GM12878 (cell line): ENCODE measurements at regions not wholly inside any gene's neighbourhood (a gene's known extent, or its start where the extent isn't known, plus 50 kb on each side); places are given as distances from the start of the nearest gene placed in this dataset.

Experiments
- ATAC-seq: fragments of 200-7000 bp; cut with Tn5 transposase; 3 replicates; pipeline ENCODE4 v1.9.1; 2020; ENCODE audit warnings: mild to moderate bottlenecking, moderate library complexity
- BruUV-seq: library from RNA; stranded (reverse); fragments of 400-500 nt; replicated peaks from 2 replicates; lab custom pipeline; 2021; lab: Mats Ljungman, UMichigan
- CTCF ChIA-PET: fragments of 300-600 bp; sonication (Branson Sonifier 250); formaldehyde crosslinking; extraction: SDS; loops from one replicate; lab custom pipeline; 2021; ENCODE audit warnings: inconsistent platforms; lab: Yijun Ruan, JAX
- POLR2A ChIA-PET: fragments of 350-600 bp; formaldehyde crosslinking; extraction: SDS; loops from one replicate; lab custom pipeline; 2021; ENCODE audit warnings: inconsistent platforms; lab: Charles Lee
- RAD21 ChIA-PET: fragments of 300-600 bp; sonication (Branson Sonifier 250); formaldehyde crosslinking; loops from one replicate; lab custom pipeline; 2023; ENCODE audit warnings: antibody characterized with exemption; ENCODE audit not compliant: unreplicated experiment; lab: Charles Lee
- SMC1A ChIA-PET: fragments of 300-600 bp; sonication (Branson Sonifier 250); formaldehyde crosslinking; loops from one replicate; lab custom pipeline; 2023; ENCODE audit not compliant: unreplicated experiment, uncharacterized antibody; lab: Charles Lee
- DNase-seq: peaks from one replicate; pipeline ENCODE4 v3.0.0-alpha.2; 2011; ENCODE audit warnings: low read depth, low spot score
- FAIRE-seq: peaks from 3 replicates; lab custom pipeline; 2011; peaks lifted over from hg19 to GRCh38; lab: Jason Lieb, UNC
- H2AFZ ChIP-seq: 2 replicates; pipeline ENCODE4 v1.6.0; 2011; ENCODE audit warnings: low read depth, low read length, control low read depth; ENCODE audit not compliant: control insufficient read depth
- H3K27ac ChIP-seq: 2 replicates; pipeline ENCODE4 v1.5.1; 2011; ENCODE audit warnings: control low read depth; ENCODE audit not compliant: control insufficient read depth, insufficient read depth
- H3K27me3 ChIP-seq, 2 experiments: replicated peaks in 1 of 2; 2 replicates each; pipeline versions ENCODE4 v1.6.0 to v1.6.1; 2011; ENCODE audit warnings: low read length in 1 of 2; ENCODE audit not compliant: control insufficient read depth in 2 of 2, insufficient read depth in 2 of 2
- H3K36me3 ChIP-seq, 2 experiments: 2 replicates each; pipeline ENCODE4 v1.5.1; 2011; ENCODE audit warnings: low read length in 1 of 2; ENCODE audit not compliant: control insufficient read depth in 2 of 2, insufficient read depth in 2 of 2
- H3K4me1 ChIP-seq: 2 replicates; pipeline ENCODE4 v1.6.1; 2011; ENCODE audit warnings: mild to moderate bottlenecking, low read length, moderate library complexity, mixed read lengths; ENCODE audit not compliant: control insufficient read depth, insufficient read depth
- H3K4me2 ChIP-seq: 2 replicates; pipeline ENCODE4 v1.6.0; 2011; ENCODE audit warnings: control low read depth; ENCODE audit not compliant: control insufficient read depth, insufficient read depth
- H3K4me3 ChIP-seq: fragments of 200-600 bp; sonication (generic); 2 replicates; pipeline ENCODE4 v1.5.1; 2016
- H3K79me2 ChIP-seq: 2 replicates; pipeline ENCODE4 v1.6.0; 2011; ENCODE audit warnings: low read length; ENCODE audit not compliant: control insufficient read depth, insufficient read depth
- H3K9ac ChIP-seq: 2 replicates; pipeline ENCODE4 v1.8.0; 2011; ENCODE audit warnings: low read length, control low read depth, mixed read lengths; ENCODE audit not compliant: control insufficient read depth, insufficient read depth
- H3K9me3 ChIP-seq: replicated peaks from 3 replicates; pipeline ENCODE4 v1.5.1; 2011; ENCODE audit warnings: mild to moderate bottlenecking, low read length; ENCODE audit not compliant: control insufficient read depth, insufficient read depth
- H4K20me1 ChIP-seq: 2 replicates; pipeline ENCODE4 v1.6.0; 2011; ENCODE audit not compliant: control insufficient read depth, insufficient read depth
- BHLHE40 ChIP-seq, 2 experiments: fragments of 450-650 bp in 1 of 2; IDR thresholded peaks; 2 replicates each; pipeline ENCODE4 v1.6.1; 2011 to 2017; ENCODE audit warnings: low read depth in 2 of 2, borderline replicate concordance in 1 of 2, improper control_type of control experiment in 1 of 2, low read length in 1 of 2, mild to moderate bottlenecking in 1 of 2
- CEBPB ChIP-seq, 2 experiments: fragments of 150-350 bp in 1 of 2; IDR thresholded peaks; 2 replicates each; pipeline ENCODE4 v1.6.1; 2012 to 2014; ENCODE audit warnings: low read depth in 2 of 2, low read length in 2 of 2, borderline replicate concordance in 1 of 2, inconsistent platforms in 1 of 2
- CHD1 ChIP-seq: IDR thresholded peaks from 2 replicates; pipeline ENCODE4 v1.6.1; 2012; ENCODE audit warnings: low read depth, low read length, improper control_type of control experiment
- EP300 ChIP-seq, 2 experiments: fragments of 150-350 bp in 1 of 2; IDR thresholded peaks; 2 replicates each; pipeline ENCODE4 v1.6.1; 2011 to 2012; ENCODE audit warnings: low read depth in 2 of 2, low read length in 2 of 2, borderline replicate concordance in 1 of 2, improper control_type of control experiment in 1 of 2, inconsistent platforms in 1 of 2; ENCODE audit not compliant: control insufficient read depth in 1 of 2
- MYB ChIP-seq: fragments of 150-350 bp; IDR thresholded peaks from 2 replicates; pipeline ENCODE4 v1.6.1; 2014; ENCODE audit warnings: mild to moderate bottlenecking, low read depth, low read length, borderline replicate concordance
- NR2C2 ChIP-seq: IDR thresholded peaks from 2 replicates; pipeline ENCODE4 v1.6.1; 2011; ENCODE audit warnings: borderline replicate concordance, low read depth; ENCODE audit not compliant: control insufficient read depth, insufficient read length
- POLR2A ChIP-seq: IDR thresholded peaks from 2 replicates; pipeline ENCODE4 v1.6.1; 2011; ENCODE audit warnings: low read depth, mild to moderate bottlenecking, low read length
- SRF ChIP-seq, 2 experiments: IDR thresholded peaks; 2 replicates each; pipeline ENCODE4 v1.6.1; 2011; ENCODE audit warnings: low read depth in 2 of 2, low read length in 2 of 2, mild to moderate bottlenecking in 1 of 2, moderate library complexity in 1 of 2
- USF1 ChIP-seq: IDR thresholded peaks from 2 replicates; pipeline ENCODE4 v1.6.1; 2011; ENCODE audit warnings: borderline replicate concordance, low read depth, mild to moderate bottlenecking, moderate library complexity, mixed read lengths, low read length; ENCODE audit not compliant: insufficient read depth; ENCODE audit errors: extremely low read length
- WRNIP1 ChIP-seq: IDR thresholded peaks from 2 replicates; pipeline ENCODE4 v1.6.1; 2011; ENCODE audit warnings: low read depth, low read length, improper control_type of control experiment, borderline replicate concordance
- ZSCAN29 ChIP-seq: fragments of 450-650 bp; IDR thresholded peaks from 2 replicates; pipeline ENCODE4 v1.6.1; 2017; ENCODE audit warnings: mild to moderate bottlenecking, moderate library complexity
- WGBS: methylation state at CpG from one replicate; pipeline ENCODE4 v1.1.6; 2016; ENCODE audit warnings: low lambda C conversion rate; ENCODE audit not compliant: insufficient replicate concordance, insufficient coverage; ENCODE audit errors: missing lambda C conversion rate; 5-methylcytosine and 5-hydroxymethylcytosine counted together
- in situ Hi-C: fragments of 300-500 bp; cut with MboI; formaldehyde crosslinking; loops from 9 replicates; pipeline ENCODE4 v1.14.3; 2018; ENCODE audit warnings: mixed read lengths
- intact Hi-C: fragments of 100-400 bp; cut with micrococcal nuclease; formaldehyde crosslinking; loops from one replicate; pipeline ENCODE4 v1.14.2; 2022; ENCODE audit not compliant: unreplicated experiment

DNA sequence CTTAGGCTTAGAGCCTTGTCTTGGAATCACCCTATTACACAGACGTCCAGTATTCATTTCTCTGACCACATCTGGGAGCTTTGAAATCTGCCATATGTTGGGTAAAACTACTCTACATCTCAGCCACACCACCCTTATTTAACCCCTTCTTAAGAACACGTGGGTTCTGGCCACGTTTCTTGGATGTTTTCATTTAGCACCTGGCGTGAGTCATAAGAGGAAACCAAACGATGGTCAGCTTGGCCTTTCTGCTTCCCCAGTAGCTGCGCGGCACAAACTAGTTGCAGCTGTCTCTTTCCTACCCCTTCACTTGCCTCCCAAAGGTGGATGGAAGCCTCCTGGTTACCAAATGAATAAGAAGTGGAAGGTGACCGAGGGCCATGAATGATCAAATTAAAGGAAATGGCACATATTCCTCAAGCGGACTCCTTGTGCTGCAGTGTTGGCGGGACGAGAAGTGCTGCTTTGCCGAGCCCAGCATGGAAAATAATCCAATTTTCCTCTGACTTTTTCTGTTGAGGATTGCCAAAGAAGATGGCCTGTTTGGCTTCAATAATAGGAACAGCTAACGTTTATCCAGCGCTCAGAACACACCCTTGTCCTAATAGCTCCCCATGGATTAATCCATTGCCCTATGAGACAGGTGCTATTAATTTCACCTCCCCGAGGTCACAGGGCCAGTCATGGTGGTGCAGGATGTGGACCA lies 154.1 kb downstream of the ZNF664 start (continued):
- no peak for TF ChIP-seq CHD1
- TF ChIP-seq NR2C2 = no peak
- TF ChIP-seq USF1 = peak; percentile 15
- no peak for TF ChIP-seq ZSCAN29
- TF ChIP-seq MYB = no peak
- 0 out of 4 replicates have a peak, but pooled peaks of 1 of the 2 experiments have one; percentile 38 for TF ChIP-seq SRF (IDR thresholded peaks at IDR 0.05; ENCODE audit: low read depth in 2 of 2, low read length in 2 of 2)
- TF ChIP-seq POLR2A = no peak
- peak; percentile 83 to 87 for TF ChIP-seq BHLHE40 (IDR thresholded peaks at IDR 0.05; ENCODE audit: borderline replicate concordance in 1 of 2, low read depth in 2 of 2, low read length in 1 of 2)

- Histone ChIP-seq H3K4me2 (no peak overlapping the region), H3K9me3 (no peaks in the 10 kb centered on the region), H3K9ac (no peak overlapping the region), H3K4me3 (no peak overlapping the region), H3K27me3 (no peaks in the 10 kb centered on the region), H3K4me1 (peaks cover 53% of the 10 kb centered on the region), H3K79me2 (no peaks in the 10 kb centered on the region), H4K20me1 (no peaks in the 10 kb centered on the region), H3K36me3 (no peaks in the 10 kb centered on the region), H3K27ac (no peak overlapping the region), H2AFZ (no peak overlapping the region)
- ChIA-PET CTCF (no interaction called here), RAD21 (no interaction called here), POLR2A (no interaction called here), SMC1A (no interaction called here)
- ATAC-seq (no peak), DNase-seq (no peak), FAIRE-seq (no peak)
- intact Hi-C loops (loop anchor here (10.0 kb wide), 1 partner anchor 786 kb away; the partner anchor contains the start of gene UBC), in situ Hi-C loops (no loop called here)
- no peak for TF ChIP-seq WRNIP1
- no peak for TF ChIP-seq EP300 (IDR thresholded peaks at IDR 0.05; ENCODE audit: borderline replicate concordance in 1 of 2, control insufficient read depth in 1 of 2, low read depth in 2 of 2, low read length in 2 of 2)
- TF ChIP-seq CEBPB (IDR thresholded peaks at IDR 0.05; ENCODE audit: borderline replicate concordance in 1 of 2, low read depth in 2 of 2, low read length in 2 of 2) = no peak
- WGBS = 93% methylated on average over 9 of the region's 9 CpGs
- no TSS peak for BruUV-seq
Measured at GRCh38 chr12:124129132-124129531, 156.1 kb downstream of the ZNF664 start.
